ENCODE measurements at regions not wholly inside any gene's neighbourhood (a gene's known extent, or its start where the extent isn't known, plus 50 kb on each side); places are given as distances from the start of the nearest gene placed in this dataset.

DNA sequence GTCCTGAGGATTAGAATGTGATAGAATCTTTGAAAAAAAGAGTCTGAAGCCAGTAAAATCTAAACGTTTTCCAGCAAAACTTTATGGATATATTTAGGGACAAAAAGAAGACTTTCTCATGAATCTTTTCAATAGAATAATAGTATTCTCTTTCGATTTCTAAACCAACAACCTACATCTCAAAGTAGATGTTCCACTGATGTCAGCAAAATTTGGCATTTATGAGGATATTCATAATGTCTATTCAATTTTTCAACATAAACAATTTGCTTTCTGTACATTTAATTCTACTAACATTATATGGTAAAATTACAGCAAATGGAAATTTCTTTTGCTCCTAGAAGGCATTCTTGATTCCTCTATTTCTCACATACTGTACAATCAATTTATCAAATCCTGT, 886.5 kb downstream of the CENPC start:
- intact Hi-C loops (cut with micrococcal nuclease; ENCODE audit: unreplicated experiment), result no loop called here
- H3K9me2 ChIP-seq (ENCODE audit: insufficient read depth, low read length), result no peaks in the 10 kb centered on the region

DNA sequence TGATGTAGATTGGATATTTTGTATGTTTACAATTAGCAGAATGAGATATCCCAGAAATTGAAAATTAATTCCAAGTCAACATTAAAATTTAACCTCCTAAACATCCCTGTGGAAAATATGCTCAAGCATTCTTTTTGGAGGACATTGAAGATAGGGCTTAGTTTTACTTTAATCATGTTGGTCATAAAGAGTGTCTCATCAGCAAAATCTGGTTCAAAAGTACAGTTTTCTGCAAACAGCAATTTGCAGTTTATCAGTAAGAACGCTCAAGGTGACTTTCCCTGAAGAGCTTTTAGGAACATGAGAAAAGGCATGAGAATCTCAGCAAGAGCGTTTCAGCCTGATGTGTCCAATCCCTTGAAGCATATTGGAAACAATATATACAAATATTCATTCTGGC, 889.8 kb downstream of the CENPC start:
- Histone ChIP-seq H3K4me3 (ENCODE audit: low read depth, low read length, poor library complexity, severe bottlenecking) (no peak overlapping the region), H3K9me3 (ENCODE audit: low read length) (no peaks in the 10 kb centered on the region), H2AFZ (ENCODE audit: low read length) (no peak overlapping the region), H3K79me2 (ENCODE audit: insufficient read depth, low read depth, low read length) (no peaks in the 10 kb centered on the region), H3K36me3 (ENCODE audit: insufficient read depth, low read length) (no peaks in the 10 kb centered on the region), H3K9me2 (ENCODE audit: insufficient read depth, low read length) (no peaks in the 10 kb centered on the region), H3K4me2 (ENCODE audit: low read length) (no peak overlapping the region), H3K27ac (ENCODE audit: low read depth, low read length, poor library complexity, severe bottlenecking) (no peak overlapping the region), H3K4me1 (ENCODE audit: insufficient read depth, low read length, poor library complexity, severe bottlenecking) (no peaks in the 10 kb centered on the region), H4K20me1 (ENCODE audit: insufficient read depth, low read length) (no peaks in the 10 kb centered on the region)
- CTCF ChIA-PET (ENCODE audit: unreplicated experiment), result no interaction called here
- DNase-seq (ENCODE audit: low spot score), result no peak
- POLR2A ChIA-PET, result interaction anchor here (0.7 kb wide), 1 partner anchor 1162 kb away, joined by 4 read pairs; no protein-coding TSS in a partner anchor
- BruUV-seq (replicated peaks), result no TSS peak
- intact Hi-C loops (cut with micrococcal nuclease; ENCODE audit: unreplicated experiment), result no loop called here
- TF ChIP-seq EZH2phosphoT487 (IDR thresholded peaks at IDR 0.05; ENCODE audit: borderline replicate concordance, low read depth, low read length), result no peak
- TF ChIP-seq, protein P1, sequence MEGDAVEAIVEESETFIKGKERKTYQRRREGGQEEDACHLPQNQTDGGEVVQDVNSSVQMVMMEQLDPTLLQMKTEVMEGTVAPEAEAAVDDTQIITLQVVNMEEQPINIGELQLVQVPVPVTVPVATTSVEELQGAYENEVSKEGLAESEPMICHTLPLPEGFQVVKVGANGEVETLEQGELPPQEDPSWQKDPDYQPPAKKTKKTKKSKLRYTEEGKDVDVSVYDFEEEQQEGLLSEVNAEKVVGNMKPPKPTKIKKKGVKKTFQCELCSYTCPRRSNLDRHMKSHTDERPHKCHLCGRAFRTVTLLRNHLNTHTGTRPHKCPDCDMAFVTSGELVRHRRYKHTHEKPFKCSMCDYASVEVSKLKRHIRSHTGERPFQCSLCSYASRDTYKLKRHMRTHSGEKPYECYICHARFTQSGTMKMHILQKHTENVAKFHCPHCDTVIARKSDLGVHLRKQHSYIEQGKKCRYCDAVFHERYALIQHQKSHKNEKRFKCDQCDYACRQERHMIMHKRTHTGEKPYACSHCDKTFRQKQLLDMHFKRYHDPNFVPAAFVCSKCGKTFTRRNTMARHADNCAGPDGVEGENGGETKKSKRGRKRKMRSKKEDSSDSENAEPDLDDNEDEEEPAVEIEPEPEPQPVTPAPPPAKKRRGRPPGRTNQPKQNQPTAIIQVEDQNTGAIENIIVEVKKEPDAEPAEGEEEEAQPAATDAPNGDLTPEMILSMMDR (conservative IDR thresholded peaks at IDR 0.05; ENCODE audit: low read length), result no peak

More for the DNA sequence above, 886.5 kb downstream of the CENPC start:
- Histone ChIP-seq H2AFZ (ENCODE audit: low read length) (no peak overlapping the region), H3K36me3 (ENCODE audit: insufficient read depth, low read length) (no peaks in the 10 kb centered on the region), H3K4me3 (ENCODE audit: low read depth, low read length, poor library complexity, severe bottlenecking) (no peak overlapping the region), H3K4me2 (ENCODE audit: low read length) (no peak overlapping the region), H3K79me2 (ENCODE audit: insufficient read depth, low read depth, low read length) (no peaks in the 10 kb centered on the region), H4K20me1 (ENCODE audit: insufficient read depth, low read length) (no peaks in the 10 kb centered on the region), H3K27ac (ENCODE audit: low read depth, low read length, poor library complexity, severe bottlenecking) (no peak overlapping the region), H3K9me3 (ENCODE audit: low read length) (no peaks in the 10 kb centered on the region), H3K4me1 (ENCODE audit: insufficient read depth, low read length, poor library complexity, severe bottlenecking) (no peaks in the 10 kb centered on the region)
- POLR2A ChIA-PET, result no interaction called here
- CTCF ChIA-PET (ENCODE audit: unreplicated experiment), result no interaction called here
- DNase-seq (ENCODE audit: low spot score), result no peak
- BruUV-seq (replicated peaks), result no TSS peak
- TF ChIP-seq EZH2phosphoT487 (IDR thresholded peaks at IDR 0.05; ENCODE audit: borderline replicate concordance, low read depth, low read length), result no peak
- TF ChIP-seq, protein P1 (conservative IDR thresholded peaks at IDR 0.05; ENCODE audit: low read length), result no peak

DNA sequence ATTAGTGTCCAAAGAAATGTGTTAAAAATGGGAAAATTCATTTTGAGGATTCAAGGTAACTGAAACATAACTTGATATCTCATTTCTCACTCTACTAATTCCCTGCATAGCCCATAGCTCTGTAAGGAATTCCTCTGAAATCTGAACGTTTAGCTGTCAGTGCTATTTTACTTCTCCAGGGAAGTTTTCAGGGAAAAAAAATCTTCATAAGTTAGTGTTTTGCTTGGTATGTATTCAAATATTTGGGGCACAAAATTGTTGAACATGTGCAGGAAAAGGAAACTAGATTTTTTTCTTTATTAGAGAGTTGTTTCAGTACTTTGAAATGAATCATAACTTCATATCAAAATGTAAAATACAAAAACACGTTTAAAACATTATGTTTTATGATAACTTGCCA, 891.4 kb downstream of the CENPC start:
- Histone ChIP-seq H3K4me2 (ENCODE audit: low read length) (no peak overlapping the region), H3K4me3 (ENCODE audit: low read depth, low read length, poor library complexity, severe bottlenecking) (no peak overlapping the region), H3K36me3 (ENCODE audit: insufficient read depth, low read length) (no peaks in the 10 kb centered on the region), H3K79me2 (ENCODE audit: insufficient read depth, low read depth, low read length) (no peaks in the 10 kb centered on the region), H3K27ac (ENCODE audit: low read depth, low read length, poor library complexity, severe bottlenecking) (no peak overlapping the region), H2AFZ (ENCODE audit: low read length) (no peak overlapping the region), H3K9me3 (ENCODE audit: low read length) (no peaks in the 10 kb centered on the region), H3K9me2 (ENCODE audit: insufficient read depth, low read length) (no peaks in the 10 kb centered on the region), H3K4me1 (ENCODE audit: insufficient read depth, low read length, poor library complexity, severe bottlenecking) (no peaks in the 10 kb centered on the region), H4K20me1 (ENCODE audit: insufficient read depth, low read length) (no peaks in the 10 kb centered on the region)
- TF ChIP-seq EZH2phosphoT487 (IDR thresholded peaks at IDR 0.05; ENCODE audit: borderline replicate concordance, low read depth, low read length), result no peak
- TF ChIP-seq, protein P1 (conservative IDR thresholded peaks at IDR 0.05; ENCODE audit: low read length), result no peak
- BruUV-seq (replicated peaks), result no TSS peak
- POLR2A ChIA-PET, result no interaction called here
- intact Hi-C loops (cut with micrococcal nuclease; ENCODE audit: unreplicated experiment), result no loop called here
- CTCF ChIA-PET (ENCODE audit: unreplicated experiment), result no interaction called here
- no peak for DNase-seq (ENCODE audit: low spot score)

All from OCI-LY7 (cell line).